Kidney (tissue), 13 donors: ENCODE measurements at regions not wholly inside any gene's neighbourhood (a gene's known extent, or its start where the extent isn't known, plus 50 kb on each side); places are given as distances from the start of the nearest gene placed in this dataset. TPM values are rescaled to one million over a fixed set of nuclear protein-coding genes. Genes with fewer than 3 reads are reported as not detected.
"Not testable (repeated sequence)": the region's sequence is repeated elsewhere in the genome, so short reads cannot be mapped to it uniquely, and the experiment has no call there.

Experiments
- DNase-seq, 5 donors: peaks; one replicate each; pipeline ENCODE4 v3.0.0-alpha.2; 2013 to 2020
- FAIRE-seq: peaks from 2 replicates; lab custom pipeline; 2012; peaks lifted over from hg19 to GRCh38; lab: Jason Lieb, UNC
- H3K27ac ChIP-seq, 2 donors: one replicate each; pipeline ENCODE4 v1.7.0; 2013; ENCODE audit warnings: low read depth in 2 of 2, low read length in 2 of 2, inconsistent platforms in 1 of 2
- H3K27me3 ChIP-seq: one replicate; pipeline ENCODE4 v1.7.1; 2013; ENCODE audit warnings: low read length, inconsistent platforms; ENCODE audit not compliant: control insufficient read depth, insufficient read depth
- H3K36me3 ChIP-seq, 3 donors: one replicate each; pipeline versions ENCODE4 v1.7.0 to v1.7.1; 2013; ENCODE audit warnings: low read length in 3 of 3, control low read depth in 1 of 3, inconsistent platforms in 1 of 3; ENCODE audit not compliant: insufficient read depth in 3 of 3, control insufficient read depth in 2 of 3
- H3K4me1 ChIP-seq, 3 donors: one replicate each; pipeline versions ENCODE4 v1.7.0 to v1.7.1; 2013; ENCODE audit warnings: low read length in 3 of 3, inconsistent platforms in 1 of 3, low read depth in 1 of 3; ENCODE audit not compliant: control insufficient read depth in 2 of 3, insufficient read depth in 2 of 3
- H3K4me3 ChIP-seq, 3 donors: one replicate each; pipeline versions ENCODE4 v1.7.0 to v1.8.1; 2013; ENCODE audit warnings: low read length in 3 of 3, control low read depth in 1 of 3, inconsistent platforms in 1 of 3
- H3K9ac ChIP-seq, 3 donors: one replicate each; pipeline versions ENCODE4 v1.7.0 to v1.7.1; 2013; ENCODE audit warnings: low read length in 3 of 3, control low read depth in 1 of 3, inconsistent platforms in 1 of 3
- H3K9me3 ChIP-seq, 3 donors: one replicate each; pipeline versions ENCODE4 v1.7.0 to v1.7.1; 2013; ENCODE audit warnings: low read length in 3 of 3, control low read depth in 1 of 3, inconsistent platforms in 1 of 3; ENCODE audit not compliant: control insufficient read depth in 2 of 3, insufficient read depth in 1 of 3
- CTCF ChIP-seq: IDR thresholded peaks from 3 replicates; pipeline ENCODE4 v1.5.1; 2012; ENCODE audit warnings: mild to moderate bottlenecking, moderate library complexity, borderline replicate concordance; ENCODE audit not compliant: insufficient read depth; ENCODE audit errors: extremely low read depth
- intact Hi-C: fragments of 100-400 bp; cut with DNase I; formaldehyde crosslinking; loops from one replicate; pipeline ENCODE4 v1.11.1; 2022
- microRNA-seq: library from miRNA; unstranded; fragments of <30 nt; microRNA quantifications from one replicate; pipeline ENCODE4 v1.2.0, GENCODE V29; 2020
- donor health status: control.
- donor health status: control.
- donor health status: control.
- donor health status: control.
- donor health status: control.
- donor health status: DM: yes; HTN: yes; CAD: no.
- donor health status: Normal renal cell carcinoma (clear cell type).

- H3K36me3 ChIP-seq, H3K27ac ChIP-seq, H3K9me3 ChIP-seq, H3K9ac ChIP-seq, FAIRE-seq, DNase-seq, H3K4me3 ChIP-seq, H3K27me3 ChIP-seq, H3K4me1 ChIP-seq, intact Hi-C loops: not testable (repeated sequence)
Measured at GRCh38 chr2:132361498-132361897, 55.1 kb upstream of the GPR39 start.

DNA sequence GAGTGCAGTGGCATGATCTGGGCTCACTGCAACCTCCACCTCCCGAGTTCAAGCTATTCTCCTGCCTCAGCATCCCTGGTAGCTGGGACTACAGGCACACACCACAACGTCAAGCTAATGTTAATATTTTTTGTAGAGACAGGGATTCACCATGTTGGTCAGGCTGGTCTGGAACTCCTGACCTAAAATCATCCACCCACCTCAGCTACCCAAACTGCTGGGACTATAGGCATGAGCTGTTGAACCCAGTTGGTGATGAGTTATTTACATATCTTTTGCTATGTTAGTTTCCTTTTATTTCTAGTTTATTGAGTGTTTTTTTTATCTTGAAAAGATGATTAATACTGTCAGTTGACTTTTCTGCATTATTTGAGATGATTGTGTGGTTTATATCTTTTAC, 53.3 kb upstream of the GPR39 start:
- FAIRE-seq, H3K4me3 ChIP-seq, H3K36me3 ChIP-seq, H3K27me3 ChIP-seq, H3K27ac ChIP-seq, DNase-seq, H3K4me1 ChIP-seq, H3K9me3 ChIP-seq, intact Hi-C loops, H3K9ac ChIP-seq: not testable (repeated sequence)

DNA sequence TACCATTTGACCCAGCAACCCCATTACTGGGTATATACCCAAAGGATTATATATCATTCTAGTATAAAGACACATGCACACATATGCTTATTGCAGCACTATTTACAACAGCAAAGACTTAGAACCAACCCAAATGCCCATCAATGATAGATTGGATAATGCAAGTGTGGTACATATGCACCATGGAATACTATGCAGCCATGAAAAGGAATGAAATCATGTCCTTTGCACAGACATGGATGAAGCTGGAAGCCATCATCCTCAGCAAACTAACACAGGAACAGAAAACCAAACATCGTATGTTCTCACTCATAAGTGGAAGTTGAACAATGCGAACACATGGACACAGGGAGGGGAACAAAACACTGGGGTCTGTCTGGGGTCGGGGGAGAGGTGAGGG, 50.6 kb upstream of the GPR39 start:
- H3K9me3 ChIP-seq, H3K4me3 ChIP-seq, H3K9ac ChIP-seq, H3K27me3 ChIP-seq, H3K36me3 ChIP-seq, H3K27ac ChIP-seq, intact Hi-C loops, DNase-seq, FAIRE-seq, H3K4me1 ChIP-seq: not testable (repeated sequence)

GRCh38 chr2:132366421-132367180, 50.0 kb upstream of the GPR39 start:
- intact Hi-C loops: no loop called here
- Histone ChIP-seq H3K9ac (no peak overlapping the region), H3K4me3 (no peak overlapping the region), H3K36me3 (no peaks in the 10 kb centered on the region), H3K27me3 (no peaks in the 10 kb centered on the region), H3K27ac (no peak overlapping the region), H3K4me1 (no peaks in the 10 kb centered on the region), H3K9me3 (peaks cover 0 to 3% (median 0%) of the 10 kb centered on the region in 3 donors)
- TF ChIP-seq CTCF: no peak
- DNase-seq (no peak), FAIRE-seq (no peak)

Small RNA genes lying in the stretch of these regions (microRNA-seq; reads per million reads assigned to microRNA genes)
- not detected for gene MIR663B
